ENCODE measurements at regions not wholly inside any gene's neighbourhood (a gene's known extent, or its start where the extent isn't known, plus 50 kb on each side); places are given as distances from the start of the nearest gene placed in this dataset.

DNA sequence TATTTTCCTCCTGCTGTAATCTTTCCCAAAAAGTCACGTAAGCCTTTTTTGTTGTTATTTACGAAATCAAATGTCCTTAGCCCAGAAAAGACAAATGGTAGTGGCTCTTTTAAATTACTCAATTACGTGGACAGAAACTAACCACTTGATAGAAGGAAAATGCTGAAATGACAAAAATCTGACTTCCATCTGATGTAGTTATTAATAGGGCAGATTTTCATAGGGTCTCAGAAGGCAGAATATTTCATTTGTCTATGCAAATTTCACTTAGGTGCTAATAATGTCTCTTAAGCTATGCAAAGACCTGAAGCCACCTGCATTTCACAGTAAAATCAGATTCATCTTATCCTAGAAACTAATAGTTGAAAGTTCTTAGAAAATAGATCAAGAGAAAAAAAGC lies 295.7 kb downstream of the TMA16 start:
- Histone ChIP-seq H3K36me3 (ENCODE audit: insufficient read depth, low read length) (no peaks in the 10 kb centered on the region), H3K4me3 (ENCODE audit: low read depth, low read length) (no peak overlapping the region), H3K27ac (ENCODE audit: low read depth, low read length) (no peak overlapping the region), H2AFZ (ENCODE audit: low read length, unreplicated experiment) (no peak overlapping the region), H3K79me2 (ENCODE audit: control insufficient read depth, insufficient read depth, low read length, unreplicated experiment) (no peaks in the 10 kb centered on the region), H3K4me1 (ENCODE audit: control insufficient read depth, insufficient read depth, low read length, unreplicated experiment) (no peaks in the 10 kb centered on the region), H3K27me3 (ENCODE audit: insufficient read depth, low read length) (no peaks in the 10 kb centered on the region)

DNA sequence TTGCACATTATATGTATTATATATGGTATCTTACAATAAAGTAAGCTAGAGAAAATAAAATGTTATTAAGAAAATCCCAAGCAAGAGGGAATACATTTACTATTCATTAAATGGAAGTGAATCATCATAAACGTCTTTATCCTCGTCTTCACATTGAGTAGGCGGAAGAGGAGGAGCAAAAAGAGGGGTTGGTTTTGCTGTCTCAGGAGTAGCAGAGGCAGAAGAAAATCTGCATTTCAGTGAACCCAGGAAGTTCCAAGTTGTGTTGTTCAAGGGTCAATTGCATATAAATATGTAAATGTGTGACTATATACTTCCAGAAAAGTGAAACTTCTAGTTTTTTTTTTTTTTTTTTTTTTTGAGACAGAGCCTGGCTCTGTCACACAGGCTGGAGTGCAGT lies 301.4 kb downstream of the TMA16 start:
- H3K4me3 ChIP-seq (ENCODE audit: low read depth, low read length): no peak overlapping the region
- no peaks in the 10 kb centered on the region for H3K36me3 ChIP-seq (ENCODE audit: insufficient read depth, low read length)

DNA sequence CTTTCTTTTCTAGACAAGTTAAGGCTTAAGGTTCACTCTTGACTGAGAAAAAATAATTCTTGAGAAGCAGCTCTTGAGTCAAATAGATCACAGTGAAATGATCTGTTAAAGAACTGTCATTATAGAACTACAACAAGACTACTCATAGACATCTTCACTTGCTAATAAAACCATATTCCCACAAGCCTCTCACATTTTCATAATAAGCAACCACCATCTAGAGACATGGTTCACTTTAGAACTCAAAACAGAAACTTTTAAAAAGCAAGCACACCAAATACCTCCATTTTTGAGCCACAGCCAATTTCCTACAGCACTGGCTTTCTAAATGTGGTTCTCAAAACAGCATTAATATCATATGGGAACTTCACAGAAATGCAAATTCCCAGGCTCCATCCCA lies 309.5 kb downstream of the TMA16 start:
- Histone ChIP-seq H3K27ac (ENCODE audit: low read depth, low read length) (no peak overlapping the region), H3K4me1 (ENCODE audit: control insufficient read depth, insufficient read depth, low read length, unreplicated experiment) (no peaks in the 10 kb centered on the region), H3K79me2 (ENCODE audit: control insufficient read depth, insufficient read depth, low read length, unreplicated experiment) (no peaks in the 10 kb centered on the region), H2AFZ (ENCODE audit: low read length, unreplicated experiment) (no peak overlapping the region), H3K36me3 (ENCODE audit: insufficient read depth, low read length) (no peaks in the 10 kb centered on the region), H3K27me3 (ENCODE audit: insufficient read depth, low read length) (no peaks in the 10 kb centered on the region), H3K4me3 (ENCODE audit: low read depth, low read length) (no peak overlapping the region)

More for the DNA sequence above, 301.4 kb downstream of the TMA16 start:
- no peak overlapping the region for H3K27ac ChIP-seq (ENCODE audit: low read depth, low read length)
- no peaks in the 10 kb centered on the region for H3K27me3 ChIP-seq (ENCODE audit: insufficient read depth, low read length)
- no peak overlapping the region for H2AFZ ChIP-seq (ENCODE audit: low read length, unreplicated experiment)
- no peaks in the 10 kb centered on the region for H3K79me2 ChIP-seq (ENCODE audit: control insufficient read depth, insufficient read depth, low read length, unreplicated experiment)
- no peaks in the 10 kb centered on the region for H3K4me1 ChIP-seq (ENCODE audit: control insufficient read depth, insufficient read depth, low read length, unreplicated experiment)

DNA sequence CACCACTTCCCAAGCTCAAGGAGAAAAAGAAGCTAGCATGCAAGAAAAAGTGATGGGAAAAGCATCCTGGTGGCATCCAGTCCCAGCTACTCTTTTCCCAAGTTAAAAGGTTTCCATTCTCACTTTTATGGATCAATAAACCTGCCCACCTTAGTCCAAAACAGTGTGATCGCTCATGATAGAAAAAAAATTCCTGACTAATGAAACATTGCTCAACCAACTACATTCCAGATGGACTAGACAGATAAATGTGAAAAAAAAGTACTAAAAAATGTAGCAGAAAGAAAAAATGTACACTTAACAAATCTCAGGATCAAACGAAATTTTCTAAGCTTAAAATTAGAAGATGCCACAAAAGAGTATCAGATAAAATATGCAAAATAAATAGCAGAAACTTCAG lies 312.2 kb downstream of the TMA16 start:
- Histone ChIP-seq H3K36me3 (ENCODE audit: insufficient read depth, low read length) (no peaks in the 10 kb centered on the region), H3K27ac (ENCODE audit: low read depth, low read length) (no peak overlapping the region), H3K4me1 (ENCODE audit: control insufficient read depth, insufficient read depth, low read length, unreplicated experiment) (no peaks in the 10 kb centered on the region), H2AFZ (ENCODE audit: low read length, unreplicated experiment) (no peak overlapping the region), H3K4me3 (ENCODE audit: low read depth, low read length) (no peak overlapping the region), H3K27me3 (ENCODE audit: insufficient read depth, low read length) (no peaks in the 10 kb centered on the region), H3K79me2 (ENCODE audit: control insufficient read depth, insufficient read depth, low read length, unreplicated experiment) (no peaks in the 10 kb centered on the region)

DNA sequence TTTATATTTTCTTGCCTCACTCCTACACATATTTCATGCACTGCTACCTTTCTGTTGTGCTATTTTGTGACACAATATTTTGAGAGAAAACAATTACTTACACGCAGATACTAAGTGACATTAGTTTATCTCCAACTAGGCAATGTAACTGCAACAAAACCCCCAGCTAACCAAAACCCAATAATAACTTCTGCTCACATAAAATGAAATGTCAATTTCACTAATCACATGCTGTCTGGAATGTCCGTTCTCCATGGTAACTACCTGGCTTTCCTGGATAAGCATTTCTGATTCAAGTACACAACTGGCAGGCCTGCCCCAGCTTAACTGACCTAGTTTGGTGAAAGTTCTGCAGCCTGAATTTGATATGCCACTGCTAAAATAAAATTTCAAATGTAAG lies 313.5 kb downstream of the TMA16 start:
- Histone ChIP-seq H3K4me1 (ENCODE audit: control insufficient read depth, insufficient read depth, low read length, unreplicated experiment) (no peaks in the 10 kb centered on the region), H2AFZ (ENCODE audit: low read length, unreplicated experiment) (no peak overlapping the region), H3K4me3 (ENCODE audit: low read depth, low read length) (no peak overlapping the region), H3K79me2 (ENCODE audit: control insufficient read depth, insufficient read depth, low read length, unreplicated experiment) (no peaks in the 10 kb centered on the region), H3K27ac (ENCODE audit: low read depth, low read length) (no peak overlapping the region), H3K27me3 (ENCODE audit: insufficient read depth, low read length) (no peaks in the 10 kb centered on the region), H3K36me3 (ENCODE audit: insufficient read depth, low read length) (no peaks in the 10 kb centered on the region)

DNA sequence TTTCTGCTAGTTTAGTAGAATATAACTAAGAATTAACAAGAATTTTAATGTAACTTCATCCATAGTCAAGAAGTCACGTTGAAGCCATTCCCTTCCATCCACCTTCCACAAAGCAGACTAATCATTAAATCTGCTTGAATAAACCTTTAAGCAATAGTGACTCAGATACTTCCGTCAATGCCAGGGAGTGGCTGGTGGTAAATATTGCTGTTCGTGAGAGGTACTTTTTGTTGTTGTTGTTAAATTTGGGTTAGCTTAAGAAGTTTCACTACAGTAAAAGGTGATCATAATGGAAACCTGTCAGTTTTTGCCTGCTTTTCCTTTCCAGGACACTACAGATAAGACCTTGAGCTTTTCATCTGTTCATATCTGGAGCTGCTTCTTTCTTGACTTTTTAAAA lies 316.3 kb downstream of the TMA16 start:
- Histone ChIP-seq H3K36me3 (ENCODE audit: insufficient read depth, low read length) (no peaks in the 10 kb centered on the region), H3K79me2 (ENCODE audit: control insufficient read depth, insufficient read depth, low read length, unreplicated experiment) (no peaks in the 10 kb centered on the region), H3K27me3 (ENCODE audit: insufficient read depth, low read length) (no peaks in the 10 kb centered on the region), H3K4me1 (ENCODE audit: control insufficient read depth, insufficient read depth, low read length, unreplicated experiment) (no peaks in the 10 kb centered on the region), H2AFZ (ENCODE audit: low read length, unreplicated experiment) (no peak overlapping the region), H3K27ac (ENCODE audit: low read depth, low read length) (no peak overlapping the region), H3K4me3 (ENCODE audit: low read depth, low read length) (no peak overlapping the region)

DNA sequence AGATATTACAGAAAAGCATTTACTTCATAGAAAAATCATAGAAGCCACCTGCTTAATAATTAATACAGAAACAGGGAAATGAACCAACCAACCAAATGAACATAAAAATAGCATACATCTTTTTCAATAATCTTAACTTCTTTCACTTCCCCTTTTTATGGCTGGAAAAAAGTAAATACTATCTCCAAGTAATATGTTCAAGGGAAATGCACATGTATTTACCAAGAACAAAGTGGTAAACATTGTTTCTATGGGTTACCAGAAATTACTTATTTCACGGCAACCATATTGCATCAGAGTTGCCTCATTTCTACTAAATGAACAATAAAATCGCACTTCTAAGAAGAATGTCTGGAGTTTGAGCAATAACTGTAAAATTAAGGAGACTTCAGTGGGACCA lies 321.3 kb downstream of the TMA16 start:
- no peak overlapping the region for H2AFZ ChIP-seq (ENCODE audit: low read length, unreplicated experiment)

DNA sequence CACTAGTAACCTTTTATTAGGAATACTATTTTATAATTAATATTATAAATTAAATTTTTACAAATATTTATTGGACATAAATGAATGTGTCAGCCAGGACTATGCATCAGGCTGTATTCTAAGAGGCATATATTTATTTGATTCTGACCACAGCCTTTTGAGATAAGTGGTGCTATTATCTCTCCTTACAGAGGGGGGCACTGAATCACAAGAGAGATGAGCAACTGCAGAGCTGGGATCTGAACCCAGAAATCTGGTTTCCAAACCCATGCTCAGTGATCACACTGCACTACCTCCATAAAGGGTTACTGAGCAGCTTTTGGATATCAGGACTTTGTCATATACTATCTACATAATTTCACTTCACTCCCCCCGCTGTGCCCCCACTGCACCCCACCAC lies 322.0 kb downstream of the TMA16 start:
- Histone ChIP-seq H3K4me1 (ENCODE audit: control insufficient read depth, insufficient read depth, low read length, unreplicated experiment) (no peaks in the 10 kb centered on the region), H3K79me2 (ENCODE audit: control insufficient read depth, insufficient read depth, low read length, unreplicated experiment) (no peaks in the 10 kb centered on the region), H3K27me3 (ENCODE audit: insufficient read depth, low read length) (no peaks in the 10 kb centered on the region), H3K27ac (ENCODE audit: low read depth, low read length) (no peak overlapping the region), H2AFZ (ENCODE audit: low read length, unreplicated experiment) (no peak overlapping the region), H3K4me3 (ENCODE audit: low read depth, low read length) (no peak overlapping the region), H3K36me3 (ENCODE audit: insufficient read depth, low read length) (no peaks in the 10 kb centered on the region)

More for the DNA sequence above, 321.3 kb downstream of the TMA16 start:
- Histone ChIP-seq H3K27me3 (ENCODE audit: insufficient read depth, low read length) (no peaks in the 10 kb centered on the region), H3K79me2 (ENCODE audit: control insufficient read depth, insufficient read depth, low read length, unreplicated experiment) (no peaks in the 10 kb centered on the region), H3K4me3 (ENCODE audit: low read depth, low read length) (no peak overlapping the region), H3K36me3 (ENCODE audit: insufficient read depth, low read length) (no peaks in the 10 kb centered on the region), H3K4me1 (ENCODE audit: control insufficient read depth, insufficient read depth, low read length, unreplicated experiment) (no peaks in the 10 kb centered on the region), H3K27ac (ENCODE audit: low read depth, low read length) (no peak overlapping the region)

DNA sequence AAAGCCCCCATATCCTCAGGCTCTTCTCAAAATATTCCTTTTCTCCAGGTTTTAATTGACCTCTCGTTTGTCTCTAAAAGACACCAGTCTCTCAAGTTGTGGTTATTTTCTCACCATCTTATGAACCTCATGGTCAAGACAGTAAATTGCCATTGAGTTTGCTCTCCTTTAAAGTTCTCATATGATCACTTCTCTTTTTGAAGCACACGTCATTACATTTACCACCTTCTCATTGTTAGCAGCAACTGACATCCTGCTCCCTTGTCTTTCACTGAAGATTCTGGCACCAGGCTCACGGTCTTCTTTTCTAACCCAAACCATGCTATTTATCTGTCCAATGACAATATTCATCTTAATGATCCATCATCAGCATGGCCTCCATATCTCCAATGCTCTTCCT lies 324.2 kb downstream of the TMA16 start:
- Histone ChIP-seq H3K36me3 (ENCODE audit: insufficient read depth, low read length) (no peaks in the 10 kb centered on the region), H3K4me1 (ENCODE audit: control insufficient read depth, insufficient read depth, low read length, unreplicated experiment) (no peaks in the 10 kb centered on the region), H3K27me3 (ENCODE audit: insufficient read depth, low read length) (no peaks in the 10 kb centered on the region), H3K27ac (ENCODE audit: low read depth, low read length) (no peak overlapping the region), H3K4me3 (ENCODE audit: low read depth, low read length) (no peak overlapping the region), H2AFZ (ENCODE audit: low read length, unreplicated experiment) (no peak overlapping the region), H3K79me2 (ENCODE audit: control insufficient read depth, insufficient read depth, low read length, unreplicated experiment) (no peaks in the 10 kb centered on the region)

DNA sequence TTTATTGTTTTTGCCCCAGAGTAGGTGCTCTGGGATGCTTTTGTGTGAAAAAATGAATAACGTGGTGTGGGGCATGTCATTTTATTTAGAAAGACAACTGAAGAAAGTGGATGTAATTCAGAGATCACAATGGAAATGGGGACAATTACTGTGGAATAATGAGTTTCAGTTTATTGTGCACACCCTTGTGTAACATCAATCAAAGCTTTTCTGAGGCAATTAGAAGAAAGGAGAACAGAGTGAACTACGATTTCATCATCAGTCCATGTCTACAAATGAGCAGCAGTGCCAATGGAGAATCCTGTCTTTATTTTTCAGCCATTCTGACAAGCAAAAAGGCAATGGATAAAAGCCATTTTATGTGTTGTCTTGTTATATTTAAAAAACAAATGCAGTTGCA lies 339.2 kb downstream of the TMA16 start:
- H3K27me3 ChIP-seq (ENCODE audit: insufficient read depth, low read length): no peaks in the 10 kb centered on the region
- no peak overlapping the region for H2AFZ ChIP-seq (ENCODE audit: low read length, unreplicated experiment)
- H3K4me1 ChIP-seq (ENCODE audit: control insufficient read depth, insufficient read depth, low read length, unreplicated experiment): no peaks in the 10 kb centered on the region
- no peak overlapping the region for H3K27ac ChIP-seq (ENCODE audit: low read depth, low read length)
- H3K36me3 ChIP-seq (ENCODE audit: insufficient read depth, low read length): no peaks in the 10 kb centered on the region
- no peaks in the 10 kb centered on the region for H3K79me2 ChIP-seq (ENCODE audit: control insufficient read depth, insufficient read depth, low read length, unreplicated experiment)
- H3K4me3 ChIP-seq (ENCODE audit: low read depth, low read length): no peak overlapping the region

DNA sequence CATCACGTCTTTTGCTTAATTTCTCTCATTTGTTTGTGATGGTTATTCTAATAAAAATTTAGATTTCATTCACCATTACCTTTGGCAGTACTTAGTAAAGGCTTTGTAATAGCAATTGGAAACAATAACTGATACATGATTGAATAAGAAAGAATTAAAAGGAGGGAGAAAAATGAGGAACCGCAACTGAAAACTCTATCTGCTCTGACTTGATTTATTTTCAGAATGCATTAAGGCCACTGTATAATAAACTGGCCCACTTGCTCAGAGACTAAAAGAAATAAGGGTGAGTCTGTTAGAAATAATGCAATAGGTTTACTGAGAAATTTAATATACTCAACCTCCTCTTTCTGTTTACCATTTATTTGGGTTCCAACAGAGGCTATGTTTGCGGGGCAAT lies 351.5 kb downstream of the TMA16 start:
- Histone ChIP-seq H3K4me1 (ENCODE audit: control insufficient read depth, insufficient read depth, low read length, unreplicated experiment) (no peaks in the 10 kb centered on the region), H3K4me3 (ENCODE audit: low read depth, low read length) (no peak overlapping the region), H3K36me3 (ENCODE audit: insufficient read depth, low read length) (no peaks in the 10 kb centered on the region), H3K27ac (ENCODE audit: low read depth, low read length) (no peak overlapping the region), H2AFZ (ENCODE audit: low read length, unreplicated experiment) (no peak overlapping the region), H3K27me3 (ENCODE audit: insufficient read depth, low read length) (no peaks in the 10 kb centered on the region; the same call in 1 of the 2 replicates), H3K79me2 (ENCODE audit: control insufficient read depth, insufficient read depth, low read length, unreplicated experiment) (no peaks in the 10 kb centered on the region)

Data from ACC112 (cell line).